Endothelial cell of umbilical vein (primary cell): ENCODE measurements at regions not wholly inside any gene's neighbourhood (a gene's known extent, or its start where the extent isn't known, plus 50 kb on each side); places are given as distances from the start of the nearest gene placed in this dataset.

Experiments used
- CTCF ChIP-seq, 2 donors: IDR thresholded peaks; 1 replicate in 1 of 2; 2 replicates in 1 of 2; pipeline ENCODE4 v1.5.1; 2011; ENCODE audit warnings: low read length in 2 of 2, mild to moderate bottlenecking in 2 of 2, moderate library complexity in 2 of 2, control low read depth in 1 of 2, inconsistent platforms in 1 of 2, low read depth in 1 of 2; ENCODE audit not compliant: insufficient read depth in 1 of 2; ENCODE audit errors: extremely low read depth in 1 of 2
- EZH2 ChIP-seq: IDR thresholded peaks from 2 replicates; pipeline ENCODE4 v1.6.1; 2012; ENCODE audit warnings: borderline replicate concordance, low read depth, mild to moderate bottlenecking, moderate library complexity, low read length, inconsistent platforms; ENCODE audit not compliant: severe bottlenecking
- MYC ChIP-seq: IDR thresholded peaks from one replicate; pipeline ENCODE4 v1.6.1; 2011; ENCODE audit warnings: mild to moderate bottlenecking, low read depth, low read length
- POLR2A ChIP-seq: IDR thresholded peaks from 2 replicates; pipeline ENCODE4 v1.6.1; 2012; ENCODE audit warnings: low read depth, mild to moderate bottlenecking, control low read depth, low read length
- POLR2AphosphoS5 ChIP-seq: IDR thresholded peaks from 2 replicates; pipeline ENCODE4 v1.6.1; 2012; ENCODE audit warnings: low read depth, mild to moderate bottlenecking, control low read depth, low read length, moderate library complexity; ENCODE audit not compliant: insufficient read depth

- TF ChIP-seq POLR2A (no peak), POLR2AphosphoS5 (no peak), CTCF (IDR thresholded peaks at IDR 0.05; ENCODE audit: extremely low read depth in 1 of 2, insufficient read depth in 1 of 2, low read depth in 1 of 2, low read length in 2 of 2) (no peak), EZH2 (no peak), MYC (no peak)
These were observed 206.3 kb downstream of the PCDH17 start for GRCh38 chr13:57837801-57838200.
